Esophagus squamous epithelium (tissue), 5 donors: ENCODE measurements at regions not wholly inside any gene's neighbourhood (a gene's known extent, or its start where the extent isn't known, plus 50 kb on each side); places are given as distances from the start of the nearest gene placed in this dataset.

ENCODE experiments used
- DNase-seq: peaks from one replicate; lab custom pipeline; 2025; lab: John Stamatoyannopoulos, UW
- H3K27ac ChIP-seq, 4 donors: fragments of 200-600 bp; sonication (generic); one replicate each; pipeline ENCODE4 v1.5.1; 2016 to 2019; ENCODE audit warnings: mild to moderate bottlenecking in 1 of 4
- H3K27me3 ChIP-seq, 4 donors: fragments of 200-600 bp; sonication (generic); 1 replicate in 3 of 4; 2 replicates in 1 of 4; pipeline versions ENCODE4 v1.5.1 to v1.6.0; 2017 to 2021; ENCODE audit warnings: antibody characterized with exemption in 1 of 4
- H3K36me3 ChIP-seq, 3 donors: fragments of 200-600 bp; sonication (generic); one replicate each; pipeline ENCODE4 v1.5.1; 2016 to 2019
- H3K4me1 ChIP-seq, 3 donors: fragments of 200-600 bp; sonication (generic); one replicate each; pipeline ENCODE4 v1.5.1; 2017 to 2019
- H3K4me3 ChIP-seq, 4 donors: fragments of 200-600 bp; sonication (generic); 1 replicate in 3 of 4; 2 replicates in 1 of 4; pipeline ENCODE4 v1.5.1; 2016 to 2019; ENCODE audit warnings: mild to moderate bottlenecking in 2 of 4, moderate library complexity in 1 of 4
- H3K9me3 ChIP-seq, 3 donors: fragments of 200-600 bp; sonication (generic); one replicate each; pipeline ENCODE4 v1.5.1; 2016 to 2019
- CTCF ChIP-seq, 6 experiments: fragments of 450-650 bp in 4 of 6; fragments of 200-600 bp in 2 of 6; sonication (generic) in 2 of 6; IDR thresholded peaks; one replicate each; pipeline ENCODE4 v1.5.1; 2016 to 2019; ENCODE audit warnings: antibody characterized with exemption in 6 of 6, mild to moderate bottlenecking in 4 of 6, moderate library complexity in 4 of 6
- POLR2A ChIP-seq, 4 donors: fragments of 450-650 bp; IDR thresholded peaks; one replicate each; pipeline ENCODE4 v1.6.1; 2017; ENCODE audit warnings: antibody characterized with exemption in 4 of 4, mild to moderate bottlenecking in 4 of 4, moderate library complexity in 3 of 4
- WGBS, 2 donors: methylation state at CpG; one replicate each; pipeline ENCODE4 v1.1.5; 2018; 5-methylcytosine and 5-hydroxymethylcytosine counted together
- intact Hi-C: fragments of 100-400 bp; cut with DNase I; formaldehyde crosslinking; loops from one replicate; pipeline ENCODE4 v1.15.0; 2022
- donor health status: DM: yes; HTN: yes; CAD: no.

DNA sequence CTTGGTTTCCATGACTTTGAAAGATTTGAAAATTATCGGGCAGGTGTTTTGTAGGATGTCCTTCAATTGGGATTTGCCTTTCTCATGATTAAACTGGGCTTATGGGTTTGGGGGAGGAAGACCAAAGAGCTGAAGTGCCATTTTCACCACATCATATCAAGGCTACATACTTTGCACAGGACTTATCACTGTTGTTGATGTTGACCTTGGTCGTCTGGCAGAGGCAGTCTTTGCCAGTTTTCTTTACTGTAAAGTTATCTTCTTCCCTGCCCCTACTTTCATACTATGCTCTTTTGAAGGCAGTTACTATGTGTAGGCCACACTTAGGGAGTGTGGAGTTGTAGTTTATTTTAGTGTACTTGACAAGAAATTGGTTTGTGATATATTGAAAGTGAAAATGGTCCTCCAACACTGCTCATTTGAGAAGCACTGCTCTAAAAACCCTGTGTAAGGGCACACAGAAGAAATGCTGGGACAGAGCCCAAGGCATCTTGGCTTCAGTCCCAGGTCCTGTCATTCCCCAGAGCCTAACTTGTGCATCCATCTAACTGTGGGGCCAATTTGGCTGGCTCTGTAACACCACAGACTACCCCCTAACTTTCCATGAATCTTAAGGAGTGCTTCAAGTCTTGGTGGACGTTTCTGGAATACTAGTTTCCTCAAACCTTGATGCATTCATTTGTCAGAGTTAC is 384.9 kb downstream of the KCNRG start:
- Histone ChIP-seq H3K4me3 (no peak overlapping the region), H3K27me3 (no peaks in the 10 kb centered on the region), H3K9me3 (no peaks in the 10 kb centered on the region), H3K36me3 (no peaks in the 10 kb centered on the region), H3K4me1 (peaks cover 0 to 36% (median 9%) of the 10 kb centered on the region in 3 donors), H3K27ac (no peak overlapping the region)
- DNase-seq, result no peak
- intact Hi-C loops, result no loop called here
- TF ChIP-seq POLR2A (IDR thresholded peaks at IDR 0.05), result no peak
- no peak for TF ChIP-seq CTCF (IDR thresholded peaks at IDR 0.05)
- WGBS, 2 donors, result 72 to 78% methylated on average over 3 of the region's 3 CpGs

DNA sequence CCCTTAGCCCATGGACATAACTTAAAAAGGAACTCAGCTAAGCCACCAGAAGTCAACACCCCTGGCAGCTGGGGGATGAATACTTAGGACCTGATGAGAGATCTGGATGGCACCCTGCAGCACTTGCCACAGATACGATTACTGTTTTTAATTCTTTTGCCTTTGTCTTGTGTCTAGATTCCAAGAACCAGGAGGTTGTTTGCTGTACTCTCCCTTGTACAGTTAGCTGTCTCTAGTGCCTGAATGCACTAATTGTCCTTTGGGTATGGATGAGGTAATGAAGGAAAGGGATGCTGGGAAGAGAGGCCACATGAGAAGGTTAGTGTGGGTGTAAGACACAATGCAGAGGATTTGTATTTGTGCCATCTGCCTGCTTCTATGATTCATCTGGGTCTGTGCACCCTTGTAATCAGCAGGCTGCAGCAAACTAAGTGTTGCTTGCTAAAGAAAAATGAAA is 385.8 kb downstream of the KCNRG start:
- no peak for DNase-seq

GRCh38 chr13:50401721-50402465 is 386.6 kb downstream of the KCNRG start:
- intact Hi-C loops, result no loop called here
- H3K27ac ChIP-seq, result no peak overlapping the region
- TF ChIP-seq POLR2A (IDR thresholded peaks at IDR 0.05) (no peak), CTCF (IDR thresholded peaks at IDR 0.05) (no peak)

More for the DNA sequence above, 385.8 kb downstream of the KCNRG start:
- 30 to 47% methylated on average over 1 of the region's 1 CpG for WGBS, 2 donors
- Histone ChIP-seq H3K9me3 (no peaks in the 10 kb centered on the region), H3K36me3 (no peaks in the 10 kb centered on the region), H3K4me1 (peaks cover 0 to 29% (median 3%) of the 10 kb centered on the region in 3 donors), H3K27ac (no peak overlapping the region), H3K27me3 (no peaks in the 10 kb centered on the region), H3K4me3 (no peak overlapping the region)
- no peak for TF ChIP-seq CTCF (IDR thresholded peaks at IDR 0.05)
- no peak for TF ChIP-seq POLR2A (IDR thresholded peaks at IDR 0.05)
- intact Hi-C loops, result no loop called here

DNA sequence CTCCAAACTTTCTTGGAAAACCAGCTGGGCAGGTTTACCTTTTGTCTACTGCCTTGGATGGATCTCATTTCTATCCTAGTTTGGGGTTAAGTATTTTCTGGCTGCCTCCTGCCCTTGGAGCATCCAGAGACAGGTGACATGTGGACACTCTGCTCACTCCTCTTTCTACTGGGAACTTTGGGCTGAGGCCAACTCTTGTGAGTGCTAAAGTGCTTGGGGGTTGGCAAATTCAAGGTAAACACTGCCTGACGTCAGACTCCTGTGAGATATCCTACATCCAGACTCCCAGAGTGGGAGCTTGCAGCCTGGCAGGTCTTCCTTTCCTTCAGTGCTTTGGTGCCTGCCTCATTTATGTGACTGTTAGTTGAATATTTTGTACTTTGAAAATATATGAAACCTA is 388.1 kb downstream of the KCNRG start:
- 33 to 44% methylated on average over 1 of the region's 1 CpG for WGBS, 2 donors
- Histone ChIP-seq H3K4me1 (peaks cover 0 to 23% (median 3%) of the 10 kb centered on the region in 3 donors), H3K27ac (no peak overlapping the region), H3K9me3 (no peaks in the 10 kb centered on the region), H3K4me3 (no peak overlapping the region), H3K36me3 (no peaks in the 10 kb centered on the region), H3K27me3 (no peaks in the 10 kb centered on the region)
- TF ChIP-seq POLR2A (IDR thresholded peaks at IDR 0.05) (no peak), CTCF (IDR thresholded peaks at IDR 0.05) (no peak)
- DNase-seq, result no peak
- intact Hi-C loops, result no loop called here

More at GRCh38 chr13:50401721-50402465, 386.6 kb downstream of the KCNRG start:
- 78 to 79% methylated on average over 3 of the region's 3 CpGs for WGBS, 2 donors
- Histone ChIP-seq H3K36me3 (no peaks in the 10 kb centered on the region), H3K27me3 (no peaks in the 10 kb centered on the region), H3K9me3 (no peaks in the 10 kb centered on the region), H3K4me1 (peaks cover 0 to 23% (median 3%) of the 10 kb centered on the region in 3 donors), H3K4me3 (no peak overlapping the region)
- no peak for DNase-seq

DNA sequence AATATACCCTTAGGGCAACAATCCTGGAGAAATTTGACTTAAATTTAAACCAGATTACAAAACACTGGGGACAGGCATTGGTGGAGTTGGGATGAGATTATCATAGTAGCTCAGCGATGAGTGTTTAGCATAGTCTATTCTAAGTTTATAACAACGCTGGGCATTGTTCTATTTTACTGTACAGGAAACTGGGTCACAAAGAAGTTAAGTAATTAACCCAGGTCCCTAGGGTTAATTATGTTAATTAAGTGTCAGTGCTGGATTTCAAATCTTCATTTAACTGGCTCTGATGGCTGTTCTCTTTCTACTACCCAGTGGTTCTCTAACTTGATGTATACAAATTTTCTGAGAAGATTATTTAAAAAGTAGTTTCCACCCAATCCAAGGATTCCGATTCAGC is 388.9 kb downstream of the KCNRG start:
- Histone ChIP-seq H3K9me3 (no peaks in the 10 kb centered on the region), H3K27ac (no peak overlapping the region), H3K36me3 (no peaks in the 10 kb centered on the region), H3K27me3 (no peaks in the 10 kb centered on the region), H3K4me1 (peaks cover 0 to 23% (median 3%) of the 10 kb centered on the region in 3 donors), H3K4me3 (no peak overlapping the region)
- TF ChIP-seq POLR2A (IDR thresholded peaks at IDR 0.05), result no peak
- TF ChIP-seq CTCF (IDR thresholded peaks at IDR 0.05), result no peak
- 92 to 95% methylated on average over 3 of the region's 3 CpGs for WGBS, 2 donors
- no peak for DNase-seq
- intact Hi-C loops, result no loop called here
